ENCODE measurements at regions not wholly inside any gene's neighbourhood (a gene's known extent, or its start where the extent isn't known, plus 50 kb on each side); places are given as distances from the start of the nearest gene placed in this dataset.
"Not testable (repeated sequence)": the region's sequence is repeated elsewhere in the genome, so short reads cannot be mapped to it uniquely, and the experiment has no call there.

- DNase-seq (ENCODE audit: extremely low spot score, unreplicated experiment), result no peak
- Mint-ChIP-seq H3K4me1 (ENCODE audit: unreplicated experiment) (peaks cover 9% of the 10 kb centered on the region), H3K36me3 (no peaks in the 10 kb centered on the region), H3K9me3 (peaks cover 7% of the 10 kb centered on the region), H3K27me3 (no peaks in the 10 kb centered on the region), H3K4me3 (no peak overlapping the region), H3K27ac (no peak overlapping the region)
- TF ChIP-seq CTCF (conservative IDR thresholded peaks at IDR 0.05), result no peak
These were observed 124.9 kb downstream of the METRNL start for GRCh38 chr17:83204230-83204725.

GRCh38 chr17:83204736-83205386 lies 125.5 kb downstream of the METRNL start:
- not testable (repeated sequence) for H3K27ac Mint-ChIP-seq; H3K36me3 Mint-ChIP-seq; H3K27me3 Mint-ChIP-seq; DNase-seq (ENCODE audit: extremely low spot score, unreplicated experiment); H3K4me3 Mint-ChIP-seq; H3K4me1 Mint-ChIP-seq (ENCODE audit: unreplicated experiment); H3K9me3 Mint-ChIP-seq

GRCh38 chr17:83205387-83206035 lies 126.1 kb downstream of the METRNL start:
- not testable (repeated sequence) for H3K9me3 Mint-ChIP-seq
- TF ChIP-seq CTCF (conservative IDR thresholded peaks at IDR 0.05), result peak; percentile 78

GRCh38 chr17:83206036-83206394 lies 126.6 kb downstream of the METRNL start:
- not testable (repeated sequence) for H3K9me3 Mint-ChIP-seq; H3K36me3 Mint-ChIP-seq; DNase-seq (ENCODE audit: extremely low spot score, unreplicated experiment); H3K4me1 Mint-ChIP-seq (ENCODE audit: unreplicated experiment); H3K27me3 Mint-ChIP-seq; H3K4me3 Mint-ChIP-seq; H3K27ac Mint-ChIP-seq

More at GRCh38 chr17:83205387-83206035, 126.1 kb downstream of the METRNL start:
- not testable (repeated sequence) for H3K27ac Mint-ChIP-seq; H3K27me3 Mint-ChIP-seq; H3K4me3 Mint-ChIP-seq; DNase-seq (ENCODE audit: extremely low spot score, unreplicated experiment); H3K4me1 Mint-ChIP-seq (ENCODE audit: unreplicated experiment); H3K36me3 Mint-ChIP-seq

- not testable (repeated sequence) for H3K4me1 Mint-ChIP-seq (ENCODE audit: unreplicated experiment); H3K36me3 Mint-ChIP-seq; DNase-seq (ENCODE audit: extremely low spot score, unreplicated experiment); H3K27me3 Mint-ChIP-seq; H3K9me3 Mint-ChIP-seq; H3K27ac Mint-ChIP-seq; H3K4me3 Mint-ChIP-seq
These were observed 127.6 kb downstream of the METRNL start for GRCh38 chr17:83206819-83207588.

- not testable (repeated sequence) for H3K4me1 Mint-ChIP-seq (ENCODE audit: unreplicated experiment); H3K4me3 Mint-ChIP-seq; H3K27ac Mint-ChIP-seq; DNase-seq (ENCODE audit: extremely low spot score, unreplicated experiment); H3K9me3 Mint-ChIP-seq; H3K36me3 Mint-ChIP-seq; H3K27me3 Mint-ChIP-seq
These were observed 167.6 kb downstream of the METRNL start for GRCh38 chr17:83247001-83247400.

All from type B pancreatic cell (in vitro differentiated cells).